GM18873 (cell line): ENCODE measurements at regions not wholly inside any gene's neighbourhood (a gene's known extent, or its start where the extent isn't known, plus 50 kb on each side); places are given as distances from the start of the nearest gene placed in this dataset.

Source experiments
- ATAC-seq: cut with Tn5 transposase; IDR thresholded peaks from one replicate; pipeline ENCODE4 v1.9.1; 2021; ENCODE audit warnings: mild to moderate bottlenecking, moderate library complexity, moderate number of reproducible peaks; ENCODE audit not compliant: unreplicated experiment, low FRiP score

- ATAC-seq, result no peak
These were observed 241.7 kb upstream of the CEP162 start for GRCh38 chr6:84469144-84469543.

GRCh38 chr6:84467296-84467695 lies 239.9 kb upstream of the CEP162 start:
- ATAC-seq, result no peak

- no peak for ATAC-seq
These were observed 239.1 kb upstream of the CEP162 start for GRCh38 chr6:84466511-84466910.

- no peak for ATAC-seq
These were observed 237.0 kb upstream of the CEP162 start for GRCh38 chr6:84464471-84464870.

GRCh38 chr6:84462698-84463097 lies 235.3 kb upstream of the CEP162 start:
- ATAC-seq, result no peak

GRCh38 chr6:84461461-84461860 lies 234.0 kb upstream of the CEP162 start:
- no peak for ATAC-seq

- no peak for ATAC-seq
These were observed 233.0 kb upstream of the CEP162 start for GRCh38 chr6:84460491-84460890.

- no peak for ATAC-seq
These were observed 232.0 kb upstream of the CEP162 start for GRCh38 chr6:84459401-84459800.

GRCh38 chr6:84458271-84458670 lies 230.8 kb upstream of the CEP162 start:
- ATAC-seq, result no peak

GRCh38 chr6:84457276-84457675 lies 229.8 kb upstream of the CEP162 start:
- ATAC-seq, result no peak

- ATAC-seq, result no peak
These were observed 229.4 kb upstream of the CEP162 start for GRCh38 chr6:84456803-84457202.

- no peak for ATAC-seq
These were observed 228.1 kb upstream of the CEP162 start for GRCh38 chr6:84455511-84456029.

- ATAC-seq, result no peak
These were observed 226.1 kb upstream of the CEP162 start for GRCh38 chr6:84453499-84453898.

- ATAC-seq, result no peak
These were observed 222.6 kb upstream of the CEP162 start for GRCh38 chr6:84450018-84450417.

GRCh38 chr6:84449220-84449619 lies 221.8 kb upstream of the CEP162 start:
- ATAC-seq, result no peak

GRCh38 chr6:84448331-84448730 lies 220.9 kb upstream of the CEP162 start:
- no peak for ATAC-seq

GRCh38 chr6:84447651-84448050 lies 220.2 kb upstream of the CEP162 start:
- ATAC-seq, result no peak

GRCh38 chr6:84445068-84445467 lies 217.6 kb upstream of the CEP162 start:
- no peak for ATAC-seq

GRCh38 chr6:84442208-84442607 lies 214.8 kb upstream of the CEP162 start:
- no peak for ATAC-seq

- no peak for ATAC-seq
These were observed 214.0 kb upstream of the CEP162 start for GRCh38 chr6:84441456-84441855.

- ATAC-seq, result no peak
These were observed 207.1 kb upstream of the CEP162 start for GRCh38 chr6:84434550-84434949.

GRCh38 chr6:84432619-84433018 lies 205.2 kb upstream of the CEP162 start:
- ATAC-seq, result no peak

- ATAC-seq, result no peak
These were observed 201.0 kb upstream of the CEP162 start for GRCh38 chr6:84428300-84428907.
